Left lung (tissue), 4 donors: ENCODE measurements at regions not wholly inside any gene's neighbourhood (a gene's known extent, or its start where the extent isn't known, plus 50 kb on each side); places are given as distances from the start of the nearest gene placed in this dataset.
A peak's percentile ranks its signal among the peaks of the same experiment; 100 is the strongest.

Experiments used
- ATAC-seq: fragments of 200-7000 bp; cut with Tn5 transposase; one replicate; pipeline ENCODE4 v1.9.1; 2020; ENCODE audit warnings: moderate library complexity
- DNase-seq, 4 donors: peaks; one replicate each; pipeline ENCODE4 v3.0.0-alpha.2; 2013 to 2020
- H3K27ac ChIP-seq, 2 donors: fragments of 200-600 bp; sonication (generic) in 1 of 2; one replicate each; pipeline versions ENCODE4 v1.5.0 to v1.8.0; 2020 to 2021
- H3K27me3 ChIP-seq, 2 donors: fragments of 200-600 bp; sonication (generic) in 1 of 2; one replicate each; pipeline versions ENCODE4 v1.5.0 to v1.8.0; 2020 to 2021
- H3K36me3 ChIP-seq, 2 donors: fragments of 200-600 bp; sonication (generic) in 1 of 2; one replicate each; pipeline versions ENCODE4 v1.5.0 to v1.8.0; 2020 to 2021
- H3K4me1 ChIP-seq, 2 donors: fragments of 200-600 bp; one replicate each; pipeline ENCODE4 v1.8.0; 2021
- H3K4me3 ChIP-seq, 2 donors: fragments of 200-600 bp; sonication (generic) in 1 of 2; one replicate each; pipeline versions ENCODE4 v1.5.0 to v1.8.0; 2020 to 2021; ENCODE audit warnings: mild to moderate bottlenecking in 1 of 2
- H3K9me3 ChIP-seq, 2 donors: fragments of 200-600 bp; sonication (generic) in 1 of 2; one replicate each; pipeline versions ENCODE4 v1.5.0 to v1.8.0; 2020 to 2021
- intact Hi-C, 2 donors: fragments of 100-400 bp; cut with DNase I; formaldehyde crosslinking; loops; one replicate each; pipeline versions ENCODE4 v1.11.2 to v1.14.2; 2022
- TF ChIP-seq, protein P1 (sequence below), 2 donors: fragments of 200-600 bp; sonication (generic) in 1 of 2; IDR thresholded peaks; one replicate each; pipeline versions ENCODE4 v1.5.0 to v1.8.0; 2021; ENCODE audit warnings: antibody characterized with exemption in 2 of 2
- donor health status: DM: no; HTN: yes; CAD: no.
- donor health status: DM: no; HTN: no; CAD: no.

GRCh38 chr6:4189249-4189648 is 53.9 kb upstream of the ECI2 start:
- Histone ChIP-seq H3K27me3 (no peaks in the 10 kb centered on the region), H3K4me3 (no peak overlapping the region), H3K36me3 (no peaks in the 10 kb centered on the region), H3K9me3 (no peaks in the 10 kb centered on the region), H3K4me1 (no peaks in the 10 kb centered on the region), H3K27ac (no peak overlapping the region)
- intact Hi-C loops = no loop called here
- DNase-seq (no peak), ATAC-seq (no peak)
- TF ChIP-seq, protein P1, sequence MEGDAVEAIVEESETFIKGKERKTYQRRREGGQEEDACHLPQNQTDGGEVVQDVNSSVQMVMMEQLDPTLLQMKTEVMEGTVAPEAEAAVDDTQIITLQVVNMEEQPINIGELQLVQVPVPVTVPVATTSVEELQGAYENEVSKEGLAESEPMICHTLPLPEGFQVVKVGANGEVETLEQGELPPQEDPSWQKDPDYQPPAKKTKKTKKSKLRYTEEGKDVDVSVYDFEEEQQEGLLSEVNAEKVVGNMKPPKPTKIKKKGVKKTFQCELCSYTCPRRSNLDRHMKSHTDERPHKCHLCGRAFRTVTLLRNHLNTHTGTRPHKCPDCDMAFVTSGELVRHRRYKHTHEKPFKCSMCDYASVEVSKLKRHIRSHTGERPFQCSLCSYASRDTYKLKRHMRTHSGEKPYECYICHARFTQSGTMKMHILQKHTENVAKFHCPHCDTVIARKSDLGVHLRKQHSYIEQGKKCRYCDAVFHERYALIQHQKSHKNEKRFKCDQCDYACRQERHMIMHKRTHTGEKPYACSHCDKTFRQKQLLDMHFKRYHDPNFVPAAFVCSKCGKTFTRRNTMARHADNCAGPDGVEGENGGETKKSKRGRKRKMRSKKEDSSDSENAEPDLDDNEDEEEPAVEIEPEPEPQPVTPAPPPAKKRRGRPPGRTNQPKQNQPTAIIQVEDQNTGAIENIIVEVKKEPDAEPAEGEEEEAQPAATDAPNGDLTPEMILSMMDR (IDR thresholded peaks at IDR 0.05) = no peak

- no peak overlapping the region for H3K4me3 ChIP-seq
- no peak for ATAC-seq
- intact Hi-C loops = no loop called here
Measured at GRCh38 chr6:4188801-4189200, 53.4 kb upstream of the ECI2 start.

DNA sequence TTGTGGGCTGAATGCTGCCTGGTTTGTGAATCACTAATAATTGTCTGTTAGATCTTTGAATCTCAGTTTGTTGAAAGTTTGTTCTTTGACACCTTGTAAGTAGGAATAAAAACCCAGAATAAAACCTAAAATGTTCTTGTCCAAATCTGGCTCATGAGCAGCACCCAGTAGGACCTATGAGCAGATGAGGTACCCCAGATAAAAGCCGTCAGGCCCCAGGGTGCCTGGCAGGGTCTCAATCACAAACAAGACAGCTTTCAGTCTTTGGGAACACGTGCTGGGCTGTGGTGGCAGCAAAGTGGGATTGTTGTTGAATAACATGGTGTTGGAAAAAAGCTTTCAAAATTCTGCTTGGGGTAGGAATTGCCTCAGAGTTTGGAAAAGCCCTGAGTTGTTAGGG is 52.1 kb upstream of the ECI2 start:
- H3K9me3 ChIP-seq = no peaks in the 10 kb centered on the region
- no peaks in the 10 kb centered on the region for H3K4me1 ChIP-seq
- H3K27me3 ChIP-seq = no peaks in the 10 kb centered on the region
- intact Hi-C loops = no loop called here
- H3K36me3 ChIP-seq = no peaks in the 10 kb centered on the region
- ATAC-seq (no peak), DNase-seq (no peak)
- H3K4me3 ChIP-seq = no peak overlapping the region
- no peak overlapping the region for H3K27ac ChIP-seq
- TF ChIP-seq, protein P1 (IDR thresholded peaks at IDR 0.05) = no peak

More at GRCh38 chr6:4188801-4189200, 53.4 kb upstream of the ECI2 start:
- Histone ChIP-seq H3K27ac (no peak overlapping the region), H3K27me3 (no peaks in the 10 kb centered on the region), H3K9me3 (no peaks in the 10 kb centered on the region), H3K36me3 (no peaks in the 10 kb centered on the region), H3K4me1 (no peaks in the 10 kb centered on the region)
- peak in 1 of 4 donors; percentile 70 for DNase-seq
- TF ChIP-seq, protein P1 (IDR thresholded peaks at IDR 0.05) = no peak

DNA sequence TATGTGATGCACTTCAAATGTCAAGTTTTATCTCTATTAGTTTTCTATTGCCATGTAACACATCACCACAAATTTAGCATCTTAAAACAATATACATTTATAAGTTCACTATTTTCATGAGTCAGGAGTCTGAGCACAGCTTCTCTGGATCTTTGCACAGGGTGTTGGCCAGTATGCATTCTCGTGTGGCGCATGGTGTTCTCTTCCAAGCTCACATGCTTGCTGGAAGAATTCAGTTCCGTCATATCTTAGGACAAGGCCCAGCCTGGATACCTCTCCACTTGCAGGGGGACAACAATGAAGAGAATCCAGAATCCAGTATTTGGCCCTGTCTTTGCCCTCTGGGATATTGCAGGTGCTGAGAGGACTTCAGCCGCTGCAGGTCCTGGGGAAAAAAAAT is 51.0 kb upstream of the ECI2 start:
- H3K27me3 ChIP-seq = no peaks in the 10 kb centered on the region
- H3K36me3 ChIP-seq = no peaks in the 10 kb centered on the region
- TF ChIP-seq, protein P1 (IDR thresholded peaks at IDR 0.05) = no peak
- H3K27ac ChIP-seq = no peak overlapping the region
- intact Hi-C loops = no loop called here
- no peak overlapping the region for H3K4me3 ChIP-seq
- no peaks in the 10 kb centered on the region for H3K4me1 ChIP-seq
- ATAC-seq (no peak), DNase-seq (no peak)
- no peaks in the 10 kb centered on the region for H3K9me3 ChIP-seq

- H3K27me3 ChIP-seq = no peaks in the 10 kb centered on the region
- no peak for DNase-seq
- intact Hi-C loops = no loop called here
- no peaks in the 10 kb centered on the region for H3K36me3 ChIP-seq
- H3K4me1 ChIP-seq = no peaks in the 10 kb centered on the region
- H3K4me3 ChIP-seq = no peak overlapping the region
- TF ChIP-seq, protein P1 (IDR thresholded peaks at IDR 0.05) = no peak
- H3K27ac ChIP-seq = no peak overlapping the region
- no peaks in the 10 kb centered on the region for H3K9me3 ChIP-seq
- no peak for ATAC-seq
Measured at GRCh38 chr6:4185846-4186245, 50.5 kb upstream of the ECI2 start.
